ENCODE measurements at regions not wholly inside any gene's neighbourhood (a gene's known extent, or its start where the extent isn't known, plus 50 kb on each side); places are given as distances from the start of the nearest gene placed in this dataset.

DNA sequence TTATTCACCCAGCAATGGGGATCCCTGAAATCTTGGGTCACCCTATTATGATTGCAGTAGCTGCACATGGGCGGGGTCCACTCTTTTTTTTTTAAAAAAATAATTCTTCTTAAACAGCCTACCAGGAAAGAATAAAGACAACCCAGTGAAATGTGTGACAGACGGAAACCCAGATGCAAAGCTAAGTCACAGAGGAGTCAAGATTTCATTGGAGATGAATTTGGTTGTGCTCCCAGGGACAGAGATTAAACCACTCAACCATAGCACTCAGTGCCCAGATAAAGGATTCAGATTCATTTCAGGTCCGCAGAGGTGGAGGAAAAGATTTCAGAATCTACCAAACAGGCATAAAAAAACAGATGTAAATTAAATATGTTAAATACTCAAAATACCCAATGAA is 583.5 kb upstream of the ZP4 start:
- no peaks in the 10 kb centered on the region for H3K9me3 ChIP-seq
- WGBS = 55% methylated on average over 3 of the region's 3 CpGs
- H3K27me3 ChIP-seq (replicated peaks; ENCODE audit: insufficient read depth) = no peaks in the 10 kb centered on the region
- H3K4me1 ChIP-seq (replicated peaks) = no peaks in the 10 kb centered on the region
- DNase-seq (ENCODE audit: low spot score) = no peak
- no peak overlapping the region for H3K27ac ChIP-seq
- H3K4me3 ChIP-seq = no peak overlapping the region
- intact Hi-C loops (cut with DNase I) = no loop called here
- TF ChIP-seq POLR2A (IDR thresholded peaks at IDR 0.05) (no peak), POLR2AphosphoS5 (IDR thresholded peaks at IDR 0.05) (no peak)
- TF ChIP-seq, protein P1, sequence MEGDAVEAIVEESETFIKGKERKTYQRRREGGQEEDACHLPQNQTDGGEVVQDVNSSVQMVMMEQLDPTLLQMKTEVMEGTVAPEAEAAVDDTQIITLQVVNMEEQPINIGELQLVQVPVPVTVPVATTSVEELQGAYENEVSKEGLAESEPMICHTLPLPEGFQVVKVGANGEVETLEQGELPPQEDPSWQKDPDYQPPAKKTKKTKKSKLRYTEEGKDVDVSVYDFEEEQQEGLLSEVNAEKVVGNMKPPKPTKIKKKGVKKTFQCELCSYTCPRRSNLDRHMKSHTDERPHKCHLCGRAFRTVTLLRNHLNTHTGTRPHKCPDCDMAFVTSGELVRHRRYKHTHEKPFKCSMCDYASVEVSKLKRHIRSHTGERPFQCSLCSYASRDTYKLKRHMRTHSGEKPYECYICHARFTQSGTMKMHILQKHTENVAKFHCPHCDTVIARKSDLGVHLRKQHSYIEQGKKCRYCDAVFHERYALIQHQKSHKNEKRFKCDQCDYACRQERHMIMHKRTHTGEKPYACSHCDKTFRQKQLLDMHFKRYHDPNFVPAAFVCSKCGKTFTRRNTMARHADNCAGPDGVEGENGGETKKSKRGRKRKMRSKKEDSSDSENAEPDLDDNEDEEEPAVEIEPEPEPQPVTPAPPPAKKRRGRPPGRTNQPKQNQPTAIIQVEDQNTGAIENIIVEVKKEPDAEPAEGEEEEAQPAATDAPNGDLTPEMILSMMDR (IDR thresholded peaks at IDR 0.05) = no peak
- H3K36me3 ChIP-seq = no peaks in the 10 kb centered on the region

- no peak for TF ChIP-seq POLR2AphosphoS5 (IDR thresholded peaks at IDR 0.05)
- no peak for TF ChIP-seq POLR2A (IDR thresholded peaks at IDR 0.05)
- TF ChIP-seq, protein P1 (IDR thresholded peaks at IDR 0.05) = no peak
- DNase-seq (ENCODE audit: low spot score) = no peak
- Histone ChIP-seq H3K36me3 (no peaks in the 10 kb centered on the region), H3K9me3 (no peaks in the 10 kb centered on the region), H3K4me3 (no peak overlapping the region), H3K27me3 (replicated peaks; ENCODE audit: insufficient read depth) (no peaks in the 10 kb centered on the region), H3K27ac (no peak overlapping the region), H3K4me1 (replicated peaks) (no peaks in the 10 kb centered on the region)
- intact Hi-C loops (cut with DNase I) = no loop called here
- WGBS = 64% methylated on average over 4 of the region's 4 CpGs
These were observed 578.5 kb upstream of the ZP4 start for GRCh38 chr1:238469146-238469631.

DNA sequence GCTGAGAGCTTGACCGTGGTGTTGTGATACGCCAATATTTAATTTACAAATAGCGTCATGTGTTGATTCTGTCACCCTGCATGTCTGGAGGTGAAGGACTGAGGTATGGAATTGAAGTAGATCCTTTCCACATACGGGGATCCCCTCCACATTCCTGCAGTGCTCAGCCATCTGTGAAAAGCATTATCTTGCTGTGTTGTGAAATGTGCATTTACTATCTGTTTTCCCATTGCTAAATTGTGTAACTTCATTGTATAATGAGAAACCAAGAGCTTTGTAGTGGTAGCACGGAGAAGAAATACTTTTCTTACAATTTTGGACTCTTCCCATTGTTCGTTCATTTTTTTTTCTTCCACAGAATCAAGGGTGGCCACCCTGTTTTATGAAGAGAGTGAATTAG is 577.3 kb upstream of the ZP4 start:
- H3K4me1 ChIP-seq (replicated peaks) = no peaks in the 10 kb centered on the region
- no peaks in the 10 kb centered on the region for H3K27me3 ChIP-seq (replicated peaks; ENCODE audit: insufficient read depth)
- TF ChIP-seq, protein P1 (IDR thresholded peaks at IDR 0.05) = no peak
- TF ChIP-seq POLR2A (IDR thresholded peaks at IDR 0.05) = no peak
- no peak for TF ChIP-seq POLR2AphosphoS5 (IDR thresholded peaks at IDR 0.05)
- H3K27ac ChIP-seq = no peak overlapping the region
- no peaks in the 10 kb centered on the region for H3K36me3 ChIP-seq
- H3K9me3 ChIP-seq = no peaks in the 10 kb centered on the region
- 86% methylated on average over 6 of the region's 6 CpGs for WGBS
- intact Hi-C loops (cut with DNase I) = no loop called here
- H3K4me3 ChIP-seq = no peak overlapping the region
- no peak for DNase-seq (ENCODE audit: low spot score)

GRCh38 chr1:238466459-238466858 is 575.7 kb upstream of the ZP4 start:
- Histone ChIP-seq H3K9me3 (no peaks in the 10 kb centered on the region), H3K4me1 (replicated peaks) (no peaks in the 10 kb centered on the region), H3K27ac (no peak overlapping the region), H3K36me3 (no peaks in the 10 kb centered on the region), H3K4me3 (no peak overlapping the region), H3K27me3 (replicated peaks; ENCODE audit: insufficient read depth) (no peaks in the 10 kb centered on the region)
- DNase-seq (ENCODE audit: low spot score) = no peak
- intact Hi-C loops (cut with DNase I) = no loop called here
- 66% methylated on average over 5 of the region's 5 CpGs for WGBS
- TF ChIP-seq POLR2AphosphoS5 (IDR thresholded peaks at IDR 0.05) = no peak
- no peak for TF ChIP-seq POLR2A (IDR thresholded peaks at IDR 0.05)
- TF ChIP-seq, protein P1 (IDR thresholded peaks at IDR 0.05) = no peak

GRCh38 chr1:238465449-238465848 is 574.7 kb upstream of the ZP4 start:
- H3K27me3 ChIP-seq (replicated peaks; ENCODE audit: insufficient read depth) = no peaks in the 10 kb centered on the region
- intact Hi-C loops (cut with DNase I) = no loop called here
- no peak for TF ChIP-seq POLR2A (IDR thresholded peaks at IDR 0.05)
- TF ChIP-seq, protein P1 (IDR thresholded peaks at IDR 0.05) = no peak
- no peak for TF ChIP-seq POLR2AphosphoS5 (IDR thresholded peaks at IDR 0.05)
- no peak overlapping the region for H3K4me3 ChIP-seq
- no peak for DNase-seq (ENCODE audit: low spot score)
- H3K4me1 ChIP-seq (replicated peaks) = no peaks in the 10 kb centered on the region
- WGBS = 77% methylated on average over 3 of the region's 3 CpGs
- no peaks in the 10 kb centered on the region for H3K36me3 ChIP-seq
- H3K27ac ChIP-seq = no peak overlapping the region
- no peaks in the 10 kb centered on the region for H3K9me3 ChIP-seq
